ENCODE measurements at regions not wholly inside any gene's neighbourhood (a gene's known extent, or its start where the extent isn't known, plus 50 kb on each side); places are given as distances from the start of the nearest gene placed in this dataset.
"Not testable (repeated sequence)": the region's sequence is repeated elsewhere in the genome, so short reads cannot be mapped to it uniquely, and the experiment has no call there.

DNA sequence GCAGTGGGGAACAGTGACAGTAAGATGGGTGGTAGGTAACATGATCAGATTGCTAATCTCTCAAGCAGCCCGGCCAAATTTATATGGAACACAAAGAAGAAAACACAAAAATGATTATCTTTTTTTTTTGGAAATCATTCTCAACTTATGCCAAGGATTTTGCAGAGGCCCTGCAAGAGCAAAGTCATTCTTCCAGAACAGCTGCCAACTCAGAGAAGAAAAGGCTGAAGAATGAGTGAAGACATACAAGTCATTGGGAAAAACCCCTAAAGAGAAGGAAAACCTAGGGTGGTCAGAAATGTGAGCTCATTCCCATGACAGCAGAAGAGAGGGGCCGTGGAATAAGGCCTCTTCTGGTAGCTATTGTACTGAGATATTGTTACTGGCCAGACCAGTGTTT, 246.7 kb downstream of the SHOX2 start:
- DNase-seq (ENCODE audit: low read depth in 3 of 3, low spot score in 1 of 3) = no peak

DNA sequence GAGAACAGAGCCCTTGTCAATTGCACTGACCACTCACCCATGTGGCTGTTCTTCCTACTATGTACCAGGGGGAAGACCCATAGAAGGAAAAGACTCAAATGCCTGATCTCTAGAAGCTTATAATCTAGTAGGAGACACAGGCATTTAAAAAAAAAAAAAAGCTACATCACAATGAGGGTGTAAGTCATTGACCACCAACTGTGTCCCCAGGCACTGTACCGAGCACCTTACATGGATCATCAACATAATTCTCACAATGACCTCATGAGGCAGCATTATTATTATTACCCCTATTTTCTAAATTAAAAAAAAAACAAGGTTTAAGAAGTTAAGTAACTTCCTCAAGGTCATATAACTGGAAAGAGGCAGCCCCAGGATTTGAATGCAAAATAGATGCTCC, 247.4 kb downstream of the SHOX2 start:
- DNase-seq (ENCODE audit: low read depth in 3 of 3, low spot score in 1 of 3) = no peak

DNA sequence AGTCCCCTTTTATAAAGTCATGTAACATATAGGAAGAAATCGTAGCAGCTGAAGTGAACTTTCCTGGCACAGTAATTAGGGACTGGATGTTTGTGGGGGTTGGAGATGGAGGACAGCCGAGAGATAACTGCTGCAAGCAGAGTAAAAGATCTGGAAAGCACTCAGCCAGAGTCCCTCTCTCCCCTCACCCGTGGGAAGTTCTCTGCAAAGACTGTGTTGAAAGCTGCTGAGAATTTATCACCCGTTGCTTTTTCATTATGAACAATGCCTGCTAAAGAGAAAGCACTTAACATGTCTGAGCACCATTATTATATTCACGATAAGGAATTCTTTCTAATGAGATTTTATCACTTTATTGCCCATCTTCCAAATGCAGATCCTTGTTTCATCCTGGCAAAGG, 248.8 kb downstream of the SHOX2 start:
- no peak for DNase-seq (ENCODE audit: low read depth in 3 of 3, low spot score in 1 of 3)

DNA sequence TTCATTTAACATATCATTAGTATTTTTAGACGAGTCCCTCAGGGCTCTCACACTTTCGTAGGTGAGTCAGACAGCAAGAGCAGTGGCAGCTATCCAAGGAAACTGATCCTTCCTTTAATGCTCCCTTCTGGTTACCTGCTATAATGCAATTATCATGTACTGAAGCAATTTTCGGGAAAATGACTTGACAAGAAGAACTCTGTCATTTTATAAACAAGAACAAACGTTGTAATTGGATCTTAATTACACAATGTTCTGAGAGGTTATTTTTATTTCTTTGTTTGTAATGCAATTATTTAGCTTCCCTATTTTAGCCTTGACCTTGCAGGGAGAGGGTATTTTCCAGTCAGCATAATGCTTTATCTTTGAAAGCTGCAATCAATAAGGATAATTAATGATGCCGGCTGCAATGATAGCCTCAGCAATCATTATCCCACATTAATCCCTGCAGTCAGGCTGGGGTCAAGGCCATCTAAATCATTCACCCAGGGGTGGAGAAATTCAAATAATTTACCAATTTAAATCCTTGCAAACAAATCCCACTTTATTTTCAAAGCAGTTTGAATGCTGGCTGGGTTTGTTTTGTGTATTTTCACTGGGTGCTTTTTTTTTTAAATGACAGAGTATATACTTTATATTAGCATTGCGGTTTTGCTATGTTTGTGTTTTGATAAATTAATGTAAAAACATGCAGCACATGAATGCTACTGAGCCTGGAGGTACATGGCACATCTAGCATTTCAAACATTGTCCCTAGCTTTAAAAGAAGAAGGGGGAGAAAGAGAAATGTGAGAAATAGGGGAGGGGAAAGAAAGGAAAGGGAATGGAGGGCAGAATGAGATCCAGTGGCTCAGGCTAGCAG, 249.9 kb downstream of the SHOX2 start:
- no peak for DNase-seq (ENCODE audit: low read depth in 3 of 3, low spot score in 1 of 3)

DNA sequence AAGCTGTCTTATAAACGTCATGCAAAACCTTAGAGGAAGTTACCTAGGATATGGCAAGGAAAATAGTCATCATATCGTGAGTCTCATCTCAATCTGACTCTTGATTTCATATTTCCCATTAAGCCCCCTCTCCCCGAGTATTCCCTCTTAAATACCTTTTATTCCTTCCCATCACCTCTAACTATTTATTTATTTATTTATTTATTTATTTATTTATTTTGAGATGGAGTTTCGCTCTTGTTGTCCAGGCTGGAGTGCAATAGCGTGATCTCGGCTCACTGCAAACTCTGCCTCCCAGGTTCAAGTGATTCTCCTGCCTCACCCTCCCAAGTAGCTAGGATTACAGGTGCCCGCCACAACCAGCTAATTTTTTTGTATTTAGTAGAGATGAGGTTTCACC, 260.4 kb downstream of the SHOX2 start:
- not testable (repeated sequence) for DNase-seq (ENCODE audit: low read depth in 3 of 3, low spot score in 1 of 3)

DNA sequence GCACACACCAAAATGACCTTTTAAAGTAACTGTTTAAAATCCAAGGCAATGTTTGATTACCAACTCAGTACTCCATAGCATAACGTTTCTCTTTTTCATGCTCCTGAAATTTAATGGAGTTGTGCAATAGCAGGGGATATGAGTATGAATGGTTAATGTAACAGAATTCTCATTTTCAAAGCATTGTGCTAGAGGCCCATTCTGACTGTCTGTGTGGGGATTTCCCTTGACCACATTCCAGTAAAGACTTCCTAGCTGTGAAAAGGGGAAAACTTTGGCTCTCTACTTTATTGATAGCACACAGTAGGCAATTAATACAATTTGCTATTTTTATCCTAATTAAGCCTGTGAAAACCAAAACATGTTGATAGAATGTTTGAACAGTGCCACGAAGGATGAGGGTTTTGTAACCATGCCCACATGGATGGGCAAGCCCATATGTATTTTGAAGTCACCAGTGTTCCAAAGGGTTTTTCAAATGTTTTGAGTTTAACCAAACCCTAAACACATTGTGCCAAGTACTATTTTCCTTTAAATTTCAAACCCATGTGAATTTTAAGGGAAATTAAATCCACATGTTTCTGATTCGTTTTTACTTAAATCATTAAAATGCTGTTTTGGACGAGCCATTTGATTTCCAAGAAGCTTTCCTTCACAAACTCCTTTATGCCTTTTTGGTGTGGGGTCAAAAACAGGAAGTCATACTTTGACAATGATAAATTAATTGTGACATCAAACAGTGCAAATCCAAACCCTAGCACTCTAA, 261.2 kb downstream of the SHOX2 start:
- no peak for DNase-seq (ENCODE audit: low read depth in 3 of 3, low spot score in 1 of 3)

DNA sequence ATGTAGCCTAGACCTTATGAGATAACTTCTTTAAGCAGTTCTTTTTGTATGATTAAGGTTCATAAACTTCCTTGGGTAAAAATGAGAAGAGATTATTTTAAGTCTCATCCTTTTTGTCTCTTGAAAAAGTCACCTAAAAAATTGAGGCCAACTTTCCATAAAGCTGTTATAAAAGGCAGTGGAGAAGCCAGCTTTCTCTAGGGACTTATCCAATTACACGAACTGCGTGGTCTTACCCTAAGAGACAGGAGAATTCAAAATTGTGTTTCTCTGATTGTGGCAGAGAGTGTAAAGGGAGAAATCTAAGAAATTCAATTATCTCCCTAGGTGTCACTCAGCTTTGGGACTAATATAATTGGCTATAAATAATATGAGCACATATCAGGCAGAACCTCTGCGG, 262.0 kb downstream of the SHOX2 start:
- no peak for DNase-seq (ENCODE audit: low read depth in 3 of 3, low spot score in 1 of 3)

DNA sequence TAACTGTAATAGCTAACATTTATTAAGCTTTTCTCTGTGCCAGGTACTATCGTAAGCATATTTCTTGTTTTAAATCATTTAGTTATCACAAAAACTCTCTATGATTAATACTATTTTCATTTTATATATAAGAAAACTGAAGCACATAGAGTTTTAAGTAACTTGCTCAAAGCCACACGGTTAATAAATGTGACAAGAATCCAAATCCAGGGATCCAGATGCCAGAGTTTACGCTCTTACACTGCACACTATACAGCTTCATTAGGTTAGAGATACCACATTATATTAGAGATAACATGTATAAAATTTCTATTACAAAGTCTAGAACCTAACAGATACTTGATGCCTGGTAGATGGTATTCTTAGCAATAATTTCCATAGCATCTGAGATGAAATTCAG, 265.2 kb downstream of the SHOX2 start:
- no peak for DNase-seq (ENCODE audit: low read depth in 3 of 3, low spot score in 1 of 3)

DNA sequence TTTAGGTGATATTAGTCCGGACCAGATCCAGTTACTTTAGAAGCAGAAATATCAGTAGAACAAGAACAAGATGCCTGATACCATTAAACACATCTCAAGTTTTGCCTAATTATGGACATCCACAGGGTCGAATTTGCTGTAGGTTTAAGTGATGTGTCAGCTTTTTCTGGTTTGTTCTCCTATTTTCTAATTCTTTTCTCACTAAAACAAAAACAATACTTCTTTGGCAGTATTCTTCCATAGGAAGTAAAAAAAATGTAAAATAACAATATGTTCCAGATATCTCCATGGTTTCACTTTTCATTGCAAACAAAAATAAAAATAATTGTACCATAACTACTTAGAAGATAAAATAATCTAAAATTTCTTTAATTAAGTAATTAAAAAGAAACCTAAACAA, 265.7 kb downstream of the SHOX2 start:
- no peak for DNase-seq (ENCODE audit: low read depth in 3 of 3, low spot score in 1 of 3)

DNA sequence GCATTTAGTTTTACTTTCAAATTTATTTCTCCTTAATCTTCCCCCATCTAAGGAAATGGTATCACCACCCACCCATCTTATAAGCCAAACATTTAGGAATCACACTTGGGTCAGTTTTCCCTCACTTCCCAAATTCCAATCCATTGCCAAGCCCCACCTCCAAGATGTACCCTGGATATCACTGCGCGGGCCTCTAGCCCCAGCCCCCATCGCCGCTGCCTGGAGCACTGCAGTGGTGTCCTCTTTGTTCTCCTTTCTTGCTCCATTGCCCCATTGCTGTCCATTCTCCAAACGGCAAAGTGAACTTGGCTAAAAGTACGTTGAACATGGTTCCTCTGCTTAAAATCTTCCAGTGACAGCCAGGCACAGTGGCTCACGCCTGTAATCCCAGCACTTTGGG, 267.8 kb downstream of the SHOX2 start:
- no peak for DNase-seq (ENCODE audit: low read depth in 3 of 3, low spot score in 1 of 3)

DNA sequence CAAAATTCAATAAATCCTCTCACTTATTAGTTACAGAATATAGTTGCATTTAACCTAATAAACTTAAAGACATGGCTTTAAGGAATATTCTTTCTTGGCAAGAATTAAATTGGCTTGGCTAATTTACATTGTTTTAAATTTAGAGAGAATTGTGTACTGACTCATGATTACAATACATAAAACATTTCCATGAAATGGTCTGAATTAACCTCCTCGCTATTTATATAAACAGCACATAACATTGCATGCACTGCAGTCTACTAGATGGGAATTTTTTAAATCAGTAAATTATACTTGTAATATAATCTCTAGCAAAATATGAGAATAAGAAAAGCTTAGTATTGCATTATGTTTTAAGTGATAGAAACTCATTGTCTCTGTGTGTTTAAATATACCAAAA, 268.9 kb downstream of the SHOX2 start:
- DNase-seq (ENCODE audit: low read depth in 3 of 3, low spot score in 1 of 3) = no peak

DNA sequence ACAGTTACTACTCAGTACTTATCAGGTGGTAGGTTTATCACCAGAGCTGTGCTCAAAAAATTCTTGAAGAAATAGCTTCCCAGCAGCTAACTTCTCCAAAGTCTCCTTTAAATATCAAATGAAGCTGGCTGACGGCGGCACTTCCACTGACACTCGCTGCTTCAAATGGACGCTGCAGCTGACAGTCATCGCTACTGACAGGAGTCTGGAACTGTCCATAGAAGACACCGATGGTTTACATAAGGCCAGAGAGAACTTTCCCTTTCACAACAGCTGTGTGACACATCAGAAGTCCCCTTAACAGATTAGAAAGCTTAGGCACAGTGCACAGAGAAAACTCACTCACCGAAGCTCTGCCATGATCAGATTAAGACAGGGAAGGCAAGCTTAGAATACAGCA, 270.2 kb downstream of the SHOX2 start:
- DNase-seq (ENCODE audit: low read depth in 3 of 3, low spot score in 1 of 3) = no peak

DNA sequence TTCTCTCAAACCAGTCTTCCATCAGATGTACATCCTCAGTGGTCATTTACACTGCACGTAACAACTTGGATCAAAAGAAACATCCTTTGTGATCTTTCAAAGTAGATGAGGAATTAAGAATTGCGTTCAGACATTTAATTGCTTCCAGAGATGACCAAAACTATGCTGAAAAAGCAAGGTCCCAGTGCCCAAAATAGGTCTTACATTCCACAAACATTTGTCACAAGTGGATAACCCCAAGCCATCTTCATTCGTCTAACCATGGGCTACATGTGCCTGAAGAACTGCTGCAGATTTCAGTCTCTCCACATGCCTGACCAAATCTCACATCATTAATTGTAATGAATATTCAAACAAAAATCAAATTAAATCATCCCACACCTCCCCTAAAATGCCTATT, 273.6 kb downstream of the SHOX2 start:
- no peak for DNase-seq (ENCODE audit: low read depth in 3 of 3, low spot score in 1 of 3)

DNA sequence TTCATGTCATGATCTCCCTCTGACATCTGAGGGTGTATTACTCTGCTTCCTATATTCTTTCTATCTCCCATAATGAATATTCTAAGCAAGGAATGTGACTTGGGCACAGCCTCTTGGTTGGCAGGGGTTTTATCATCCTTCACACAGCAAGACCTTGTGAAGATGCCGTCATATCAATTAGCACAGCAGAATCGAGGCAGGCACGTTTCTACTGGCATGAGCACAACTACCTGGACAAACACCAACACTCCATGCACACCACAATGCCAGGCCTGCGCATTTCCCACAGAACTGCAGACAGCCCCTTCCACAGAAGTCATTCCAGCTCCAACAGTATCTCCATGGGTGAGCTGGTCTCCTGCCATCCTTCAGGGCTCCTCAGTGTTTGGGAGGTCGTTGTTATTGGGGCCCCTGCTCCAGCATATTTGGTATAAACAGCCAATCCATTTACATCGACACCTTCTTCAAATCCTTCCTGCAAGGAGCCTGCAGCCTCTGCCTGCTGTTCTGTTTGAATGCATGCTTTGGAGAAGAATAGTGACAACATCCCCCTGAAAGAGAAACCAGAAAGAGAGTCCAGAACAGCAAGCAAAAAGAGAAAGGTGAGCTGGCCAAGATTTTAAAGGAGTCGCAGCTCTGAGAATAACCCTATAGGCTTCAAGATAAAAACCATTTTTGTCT, 275.5 kb downstream of the SHOX2 start:
- DNase-seq (ENCODE audit: low read depth in 3 of 3, low spot score in 1 of 3) = no peak

DNA sequence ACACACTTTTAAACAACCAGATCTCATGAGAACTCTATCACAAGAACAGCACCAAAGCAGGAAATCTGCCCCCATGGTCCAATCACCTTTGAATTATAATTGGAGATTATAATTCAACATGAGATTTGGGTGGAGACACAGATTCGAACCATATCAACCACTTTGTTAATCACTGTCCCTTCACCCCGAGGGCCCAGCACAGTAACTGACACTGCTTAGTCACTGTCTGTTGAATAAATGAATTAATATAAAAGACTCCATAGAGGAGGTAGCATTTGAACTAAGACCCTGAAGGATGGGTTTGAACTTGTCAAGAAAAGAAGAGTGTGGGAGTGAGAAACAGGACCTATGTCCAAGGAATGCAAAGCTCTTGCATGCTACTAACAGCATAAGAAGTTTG, 276.4 kb downstream of the SHOX2 start:
- no peak for DNase-seq (ENCODE audit: low read depth in 3 of 3, low spot score in 1 of 3)

DNA sequence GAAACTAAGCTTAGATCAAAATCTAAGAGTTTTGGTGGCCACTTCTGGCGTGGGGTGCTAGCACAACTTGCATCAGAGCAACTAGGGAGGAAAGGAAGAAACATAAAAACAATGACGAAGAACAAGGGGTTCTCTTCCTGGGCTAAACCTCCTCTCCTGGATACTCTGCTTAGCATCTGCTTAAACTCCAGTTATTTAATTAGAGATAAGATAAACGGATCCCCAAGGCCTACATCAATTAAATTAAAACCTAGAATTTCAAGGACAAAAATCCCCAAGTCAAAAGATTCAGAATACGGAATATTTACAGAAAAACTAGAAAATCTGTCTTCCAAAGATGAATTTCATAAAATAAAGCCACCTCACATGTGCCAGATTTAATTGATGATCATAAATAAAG, 281.9 kb downstream of the SHOX2 start:
- no peak for DNase-seq (ENCODE audit: low read depth in 3 of 3, low spot score in 1 of 3)

DNA sequence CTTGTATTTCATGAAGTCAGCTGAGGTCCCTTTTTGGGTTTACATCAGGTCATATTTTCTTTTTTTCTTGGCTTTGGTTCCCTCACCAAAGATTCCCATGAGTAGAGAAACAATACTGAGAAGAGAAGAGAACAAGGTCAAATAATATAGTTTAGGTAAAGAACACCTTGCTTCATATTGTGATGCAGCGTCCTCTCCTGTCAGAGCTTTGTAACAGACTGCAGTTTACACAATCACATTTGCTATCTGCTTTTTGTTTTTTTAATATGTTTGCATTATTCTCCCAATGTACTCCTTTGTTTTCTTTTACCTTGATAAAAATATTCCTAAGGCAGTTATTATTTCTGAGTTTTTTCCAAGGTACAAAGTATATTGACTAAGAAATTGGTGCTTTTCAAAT, 283.2 kb downstream of the SHOX2 start:
- DNase-seq (ENCODE audit: low read depth in 3 of 3, low spot score in 1 of 3) = no peak

DNA sequence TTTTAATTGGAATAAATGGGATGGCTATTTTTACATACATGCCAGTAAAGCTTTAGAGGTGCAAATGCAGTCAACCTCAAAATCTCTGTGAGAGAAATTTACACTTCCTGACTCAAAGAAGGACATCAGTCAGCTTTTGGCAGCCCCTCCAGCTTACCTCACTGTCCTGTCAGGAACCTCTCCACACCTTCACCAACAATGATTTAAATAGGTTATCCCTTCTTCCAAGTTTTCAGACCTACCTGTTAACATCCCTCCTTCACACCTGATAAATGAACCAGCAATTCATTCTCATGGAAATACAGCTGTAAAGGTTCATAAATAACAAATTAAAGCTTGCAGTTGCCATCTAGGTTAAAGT, 286.1 kb downstream of the SHOX2 start:
- DNase-seq (ENCODE audit: low read depth in 3 of 3, low spot score in 1 of 3) = no peak

DNA sequence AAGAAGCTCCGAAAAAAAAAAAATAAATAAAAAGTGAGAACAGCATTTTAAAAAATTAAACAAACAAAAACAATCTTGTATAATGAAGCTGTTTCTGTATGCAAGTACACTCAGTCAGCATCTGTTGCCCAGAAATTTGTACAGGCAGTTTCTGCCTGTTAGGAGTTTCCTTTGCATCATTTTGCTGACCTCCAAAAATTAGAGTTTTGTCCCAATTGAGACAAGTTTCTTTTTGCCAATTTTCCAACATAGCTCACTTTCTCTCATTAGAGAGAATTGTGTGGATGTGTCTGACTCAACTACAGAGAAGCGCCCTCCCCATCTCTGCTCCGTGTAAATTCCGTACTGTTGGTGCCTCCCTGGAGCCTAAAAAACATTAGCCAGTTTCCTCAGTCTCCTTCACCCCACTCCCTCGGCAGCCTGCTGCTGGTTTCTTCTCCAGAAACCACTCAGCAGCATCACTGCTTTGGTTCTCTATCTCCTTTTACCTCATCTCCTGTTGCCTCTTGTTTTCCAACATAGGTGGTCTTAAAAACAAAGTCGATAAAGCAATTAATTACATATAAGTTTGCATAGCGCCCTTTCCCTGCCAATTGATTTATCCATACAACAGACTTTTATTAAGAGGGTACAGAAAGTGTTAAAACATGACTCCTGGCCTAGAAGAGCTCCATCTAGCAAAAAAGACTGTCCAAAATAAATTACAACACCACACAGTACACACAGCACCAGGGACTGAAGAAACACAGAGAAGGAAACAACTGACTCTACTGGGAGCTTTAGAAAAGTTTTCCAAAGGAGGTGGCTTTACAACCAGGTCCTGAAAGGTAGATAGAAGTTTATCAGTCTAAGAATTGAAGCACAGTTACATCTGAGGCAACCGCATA, 286.7 kb downstream of the SHOX2 start:
- no peak for DNase-seq (ENCODE audit: low read depth in 3 of 3, low spot score in 1 of 3)

DNA sequence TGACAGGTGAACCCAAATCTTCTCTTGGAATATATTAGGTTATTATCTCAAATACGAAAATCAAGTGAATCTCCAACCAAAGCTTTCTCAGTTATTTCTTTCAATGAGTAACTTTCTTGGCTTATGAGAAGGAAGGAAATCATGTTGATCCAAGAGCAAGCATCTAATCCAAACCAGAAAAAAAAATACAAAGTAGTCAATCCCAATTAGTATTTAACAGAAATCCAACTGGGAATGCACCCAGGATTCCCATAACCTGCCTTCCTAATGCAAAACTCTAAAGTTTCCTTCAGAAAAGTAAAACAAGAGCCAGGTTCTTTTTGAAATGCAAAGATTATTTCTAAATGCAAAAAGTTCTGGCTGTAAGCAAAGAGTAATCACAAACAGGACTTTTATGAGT, 289.3 kb downstream of the SHOX2 start:
- no peak for DNase-seq (ENCODE audit: low read depth in 3 of 3, low spot score in 1 of 3)

DNA sequence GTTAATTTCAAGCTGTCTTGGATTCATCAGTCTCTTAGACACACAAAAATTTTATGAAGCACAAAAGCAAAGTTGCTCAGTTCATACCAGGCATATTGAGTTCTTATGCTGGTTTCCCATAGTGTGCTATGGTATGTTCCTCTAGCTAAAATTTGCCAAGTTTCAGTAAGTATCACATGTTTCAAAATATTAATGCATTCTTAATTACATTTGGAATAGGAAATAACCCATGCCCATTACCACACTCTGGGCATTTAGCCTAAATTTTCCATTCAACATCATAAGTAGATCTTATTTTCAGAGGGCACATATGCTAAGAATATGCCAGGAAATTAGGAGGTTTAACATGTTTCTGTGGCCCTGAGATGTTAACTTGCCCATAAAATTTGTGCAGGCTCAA, 289.9 kb downstream of the SHOX2 start:
- no peak for DNase-seq (ENCODE audit: low read depth in 3 of 3, low spot score in 1 of 3)
